ENCODE measurements at regions not wholly inside any gene's neighbourhood (a gene's known extent, or its start where the extent isn't known, plus 50 kb on each side); places are given as distances from the start of the nearest gene placed in this dataset.

GRCh38 chr6:165799391-165800153, 136.5 kb upstream of the PDE10A start:
- H3K79me2 ChIP-seq (replicated peaks; ENCODE audit: insufficient read depth, low read length): no peaks in the 10 kb centered on the region
- H3K4me2 ChIP-seq (ENCODE audit: low read length): no peak overlapping the region
- TF ChIP-seq TAF1 (IDR thresholded peaks at IDR 0.05; ENCODE audit: low read depth) (no peak), POLR2AphosphoS5 (IDR thresholded peaks at IDR 0.05) (no peak), RAD21 (conservative IDR thresholded peaks at IDR 0.05) (no peak), CTCF (IDR thresholded peaks at IDR 0.05; ENCODE audit: poor library complexity, severe bottlenecking) (no peak), EZH2 (IDR thresholded peaks at IDR 0.05; ENCODE audit: borderline replicate concordance, insufficient read depth, low read length, poor library complexity, severe bottlenecking) (no peak), REST (IDR thresholded peaks at IDR 0.05; ENCODE audit: borderline replicate concordance) (no peak), SMC3 (conservative IDR thresholded peaks at IDR 0.05; ENCODE audit: poor library complexity) (no peak), EP300 (conservative IDR thresholded peaks at IDR 0.05; ENCODE audit: poor library complexity, severe bottlenecking) (no peak), MXI1 (conservative IDR thresholded peaks at IDR 0.05; ENCODE audit: poor library complexity, severe bottlenecking) (no peak)
- no peaks in the 10 kb centered on the region for H3K9me2 ChIP-seq (ENCODE audit: insufficient read depth, low read length)
- H3K36me3 ChIP-seq (ENCODE audit: insufficient read depth, low read length): no peaks in the 10 kb centered on the region
- no peak overlapping the region for H2AFZ ChIP-seq (ENCODE audit: low read depth, low read length)
- peaks cover 10% of the 10 kb centered on the region for H3K27me3 ChIP-seq (ENCODE audit: insufficient read depth, low read depth, low read length)
- no peaks in the 10 kb centered on the region for H4K20me1 ChIP-seq (ENCODE audit: insufficient read depth)
- no peaks in the 10 kb centered on the region for H3F3A ChIP-seq (ENCODE audit: insufficient read depth, low read length, poor library complexity, severe bottlenecking)
- H3K9me3 ChIP-seq (ENCODE audit: low read length): no peaks in the 10 kb centered on the region
- H3K9ac ChIP-seq (ENCODE audit: low read length): no peak overlapping the region
- no peak overlapping the region for H3K27ac ChIP-seq (ENCODE audit: low read length)
- no peak overlapping the region for H3K4me3 ChIP-seq (ENCODE audit: low read length)

GRCh38 chr6:165798991-165799390, 135.9 kb upstream of the PDE10A start:
- Histone ChIP-seq H3K27me3 (ENCODE audit: insufficient read depth, low read depth, low read length) (peaks cover 5% of the 10 kb centered on the region), H3K4me2 (ENCODE audit: low read length) (no peak overlapping the region), H3K9me2 (ENCODE audit: insufficient read depth, low read length) (no peaks in the 10 kb centered on the region), H3K79me2 (replicated peaks; ENCODE audit: insufficient read depth, low read length) (no peaks in the 10 kb centered on the region), H3F3A (ENCODE audit: insufficient read depth, low read length, poor library complexity, severe bottlenecking) (no peaks in the 10 kb centered on the region), H4K20me1 (ENCODE audit: insufficient read depth) (no peaks in the 10 kb centered on the region), H3K4me3 (ENCODE audit: low read length) (no peak overlapping the region), H3K36me3 (ENCODE audit: insufficient read depth, low read length) (no peaks in the 10 kb centered on the region), H3K9ac (ENCODE audit: low read length) (no peak overlapping the region), H3K27ac (ENCODE audit: low read length) (no peak overlapping the region), H3K9me3 (ENCODE audit: low read length) (no peaks in the 10 kb centered on the region), H2AFZ (ENCODE audit: low read depth, low read length) (no peak overlapping the region)
- TF ChIP-seq POLR2AphosphoS5 (IDR thresholded peaks at IDR 0.05) (no peak), SMC3 (conservative IDR thresholded peaks at IDR 0.05; ENCODE audit: poor library complexity) (no peak), CTCF (IDR thresholded peaks at IDR 0.05; ENCODE audit: poor library complexity, severe bottlenecking) (no peak), EZH2 (IDR thresholded peaks at IDR 0.05; ENCODE audit: borderline replicate concordance, insufficient read depth, low read length, poor library complexity, severe bottlenecking) (no peak), REST (IDR thresholded peaks at IDR 0.05; ENCODE audit: borderline replicate concordance) (no peak), MXI1 (conservative IDR thresholded peaks at IDR 0.05; ENCODE audit: poor library complexity, severe bottlenecking) (no peak), EP300 (conservative IDR thresholded peaks at IDR 0.05; ENCODE audit: poor library complexity, severe bottlenecking) (no peak), RAD21 (conservative IDR thresholded peaks at IDR 0.05) (no peak), TAF1 (IDR thresholded peaks at IDR 0.05; ENCODE audit: low read depth) (no peak)

Data from neural cell (in vitro differentiated cells).